EH (cell line): ENCODE measurements at regions not wholly inside any gene's neighbourhood (a gene's known extent, or its start where the extent isn't known, plus 50 kb on each side); places are given as distances from the start of the nearest gene placed in this dataset.
A peak's percentile ranks its signal among the peaks of the same experiment; 100 is the strongest.

Source experiments
- DNase-seq: peaks from one replicate; pipeline ENCODE4 v3.0.0-alpha.2; 2015; ENCODE audit warnings: low read depth

- no peak for DNase-seq
Observed at GRCh38 chr1:112264010-112264409, 132.0 kb upstream of the CTTNBP2NL start.

GRCh38 chr1:112264553-112264952 is 131.5 kb upstream of the CTTNBP2NL start:
- peak; percentile 24 for DNase-seq

- DNase-seq, result no peak
Observed at GRCh38 chr1:112265931-112266330, 130.1 kb upstream of the CTTNBP2NL start.

- DNase-seq, result no peak
Observed at GRCh38 chr1:112267206-112267605, 128.8 kb upstream of the CTTNBP2NL start.

- DNase-seq, result no peak
Observed at GRCh38 chr1:112267929-112268328, 128.1 kb upstream of the CTTNBP2NL start.

- no peak for DNase-seq
Observed at GRCh38 chr1:112268408-112268807, 127.6 kb upstream of the CTTNBP2NL start.

GRCh38 chr1:112271270-112271669 is 124.7 kb upstream of the CTTNBP2NL start:
- DNase-seq, result no peak

- DNase-seq, result no peak
Observed at GRCh38 chr1:112272101-112272772, 123.8 kb upstream of the CTTNBP2NL start.

GRCh38 chr1:112284796-112285195 is 111.2 kb upstream of the CTTNBP2NL start:
- DNase-seq, result no peak

GRCh38 chr1:112285316-112285715 is 110.7 kb upstream of the CTTNBP2NL start:
- no peak for DNase-seq

- DNase-seq, result no peak
Observed at GRCh38 chr1:112285746-112286145, 110.3 kb upstream of the CTTNBP2NL start.

- DNase-seq, result no peak
Observed at GRCh38 chr1:112296908-112297307, 99.1 kb upstream of the CTTNBP2NL start.

- DNase-seq, result peak; percentile 13
Observed at GRCh38 chr1:112297536-112297935, 98.5 kb upstream of the CTTNBP2NL start.

- DNase-seq, result peak; percentile 64
Observed at GRCh38 chr1:112298558-112298957, 97.5 kb upstream of the CTTNBP2NL start.

GRCh38 chr1:112304126-112304525 is 91.9 kb upstream of the CTTNBP2NL start:
- DNase-seq, result no peak

- no peak for DNase-seq
Observed at GRCh38 chr1:112304612-112305011, 91.4 kb upstream of the CTTNBP2NL start.

GRCh38 chr1:112307930-112308591 is 88.0 kb upstream of the CTTNBP2NL start:
- no peak for DNase-seq

GRCh38 chr1:112308716-112309115 is 87.3 kb upstream of the CTTNBP2NL start:
- no peak for DNase-seq

GRCh38 chr1:112309499-112309898 is 86.5 kb upstream of the CTTNBP2NL start:
- no peak for DNase-seq

- no peak for DNase-seq
Observed at GRCh38 chr1:112312315-112312714, 83.7 kb upstream of the CTTNBP2NL start.

- no peak for DNase-seq
Observed at GRCh38 chr1:112312879-112313278, 83.1 kb upstream of the CTTNBP2NL start.

- no peak for DNase-seq
Observed at GRCh38 chr1:112316254-112316913, 79.6 kb upstream of the CTTNBP2NL start.

GRCh38 chr1:112317140-112317539 is 78.9 kb upstream of the CTTNBP2NL start:
- peak; percentile 4 for DNase-seq
